ENCODE measurements at regions not wholly inside any gene's neighbourhood (a gene's known extent, or its start where the extent isn't known, plus 50 kb on each side); places are given as distances from the start of the nearest gene placed in this dataset.

DNA sequence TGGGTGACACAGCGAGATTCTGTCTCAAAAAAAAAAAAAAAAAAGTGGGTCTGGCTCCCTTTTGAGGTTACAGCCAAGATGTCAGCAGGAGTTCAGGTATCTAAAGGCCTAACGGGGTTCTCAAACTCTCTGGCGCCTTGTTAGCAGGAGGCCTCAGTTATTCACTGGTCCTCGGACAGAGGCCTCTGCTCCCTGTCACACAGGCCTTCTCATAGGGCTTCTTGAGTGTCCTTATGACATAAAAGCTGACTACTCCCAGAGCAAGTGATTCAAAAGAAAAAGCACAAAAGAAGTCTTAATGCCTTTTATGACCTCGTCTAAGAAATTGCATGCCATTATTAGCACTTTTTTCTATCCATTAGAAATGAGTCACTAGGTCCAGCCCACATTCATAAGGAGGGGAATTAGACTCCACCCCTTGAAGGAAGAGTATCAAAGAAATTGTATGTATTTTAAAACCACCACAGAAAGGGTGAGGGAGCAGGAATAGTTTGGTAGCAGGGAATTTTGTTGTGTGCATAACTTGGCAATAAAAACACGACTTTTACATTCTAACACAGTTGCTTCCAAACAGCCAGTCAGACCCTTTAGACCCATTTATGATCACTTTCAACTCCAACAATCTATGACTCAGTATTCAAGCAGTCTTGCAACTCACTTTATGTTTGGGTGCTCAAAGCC, 90.3 kb downstream of the MEX3B start:
- ATAC-seq (no peak), DNase-seq (ENCODE audit: low read depth, low spot score) (no peak)
- Histone ChIP-seq H3K27ac (ENCODE audit: low read length) (no peak overlapping the region), H3K9me3 (ENCODE audit: control insufficient read depth, insufficient read depth, low read depth, low read length) (no peaks in the 10 kb centered on the region), H3K4me3 (ENCODE audit: low read depth in 2 of 2, low read length in 2 of 2) (no peak overlapping the region), H3K27me3 (ENCODE audit: control insufficient read depth, insufficient read depth, low read length) (no peaks in the 10 kb centered on the region), H3K4me1 (ENCODE audit: control insufficient read depth, insufficient read depth, low read length) (no peaks in the 10 kb centered on the region), H3K36me3 (ENCODE audit: control insufficient read depth, insufficient read depth, low read length) (no peaks in the 10 kb centered on the region)
- BruUV-seq (replicated peaks) = no TSS peak
- intact Hi-C loops (cut with micrococcal nuclease; ENCODE audit: unreplicated experiment) = no loop called here
- CTCF ChIA-PET = no interaction called here
- POLR2A ChIA-PET = no interaction called here
- in situ Hi-C loops (cut with HindIII; ENCODE audit: low pct_unique_long_range_greater_than_20kb, low sequenced_read_pairs) = no loop called here
- TF ChIP-seq TCF7L2 (IDR thresholded peaks at IDR 0.05; ENCODE audit: low read depth, low read length) = no peak
- no peak for TF ChIP-seq SIN3A (IDR thresholded peaks at IDR 0.05; ENCODE audit: borderline replicate concordance, insufficient read depth, low read depth, low read length)
- TF ChIP-seq, protein P1, sequence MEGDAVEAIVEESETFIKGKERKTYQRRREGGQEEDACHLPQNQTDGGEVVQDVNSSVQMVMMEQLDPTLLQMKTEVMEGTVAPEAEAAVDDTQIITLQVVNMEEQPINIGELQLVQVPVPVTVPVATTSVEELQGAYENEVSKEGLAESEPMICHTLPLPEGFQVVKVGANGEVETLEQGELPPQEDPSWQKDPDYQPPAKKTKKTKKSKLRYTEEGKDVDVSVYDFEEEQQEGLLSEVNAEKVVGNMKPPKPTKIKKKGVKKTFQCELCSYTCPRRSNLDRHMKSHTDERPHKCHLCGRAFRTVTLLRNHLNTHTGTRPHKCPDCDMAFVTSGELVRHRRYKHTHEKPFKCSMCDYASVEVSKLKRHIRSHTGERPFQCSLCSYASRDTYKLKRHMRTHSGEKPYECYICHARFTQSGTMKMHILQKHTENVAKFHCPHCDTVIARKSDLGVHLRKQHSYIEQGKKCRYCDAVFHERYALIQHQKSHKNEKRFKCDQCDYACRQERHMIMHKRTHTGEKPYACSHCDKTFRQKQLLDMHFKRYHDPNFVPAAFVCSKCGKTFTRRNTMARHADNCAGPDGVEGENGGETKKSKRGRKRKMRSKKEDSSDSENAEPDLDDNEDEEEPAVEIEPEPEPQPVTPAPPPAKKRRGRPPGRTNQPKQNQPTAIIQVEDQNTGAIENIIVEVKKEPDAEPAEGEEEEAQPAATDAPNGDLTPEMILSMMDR (IDR thresholded peaks at IDR 0.05) = no peak
- no peak for TF ChIP-seq POLR2AphosphoS5 (IDR thresholded peaks at IDR 0.05; ENCODE audit: low read depth, low read length)
- TF ChIP-seq, protein P2, sequence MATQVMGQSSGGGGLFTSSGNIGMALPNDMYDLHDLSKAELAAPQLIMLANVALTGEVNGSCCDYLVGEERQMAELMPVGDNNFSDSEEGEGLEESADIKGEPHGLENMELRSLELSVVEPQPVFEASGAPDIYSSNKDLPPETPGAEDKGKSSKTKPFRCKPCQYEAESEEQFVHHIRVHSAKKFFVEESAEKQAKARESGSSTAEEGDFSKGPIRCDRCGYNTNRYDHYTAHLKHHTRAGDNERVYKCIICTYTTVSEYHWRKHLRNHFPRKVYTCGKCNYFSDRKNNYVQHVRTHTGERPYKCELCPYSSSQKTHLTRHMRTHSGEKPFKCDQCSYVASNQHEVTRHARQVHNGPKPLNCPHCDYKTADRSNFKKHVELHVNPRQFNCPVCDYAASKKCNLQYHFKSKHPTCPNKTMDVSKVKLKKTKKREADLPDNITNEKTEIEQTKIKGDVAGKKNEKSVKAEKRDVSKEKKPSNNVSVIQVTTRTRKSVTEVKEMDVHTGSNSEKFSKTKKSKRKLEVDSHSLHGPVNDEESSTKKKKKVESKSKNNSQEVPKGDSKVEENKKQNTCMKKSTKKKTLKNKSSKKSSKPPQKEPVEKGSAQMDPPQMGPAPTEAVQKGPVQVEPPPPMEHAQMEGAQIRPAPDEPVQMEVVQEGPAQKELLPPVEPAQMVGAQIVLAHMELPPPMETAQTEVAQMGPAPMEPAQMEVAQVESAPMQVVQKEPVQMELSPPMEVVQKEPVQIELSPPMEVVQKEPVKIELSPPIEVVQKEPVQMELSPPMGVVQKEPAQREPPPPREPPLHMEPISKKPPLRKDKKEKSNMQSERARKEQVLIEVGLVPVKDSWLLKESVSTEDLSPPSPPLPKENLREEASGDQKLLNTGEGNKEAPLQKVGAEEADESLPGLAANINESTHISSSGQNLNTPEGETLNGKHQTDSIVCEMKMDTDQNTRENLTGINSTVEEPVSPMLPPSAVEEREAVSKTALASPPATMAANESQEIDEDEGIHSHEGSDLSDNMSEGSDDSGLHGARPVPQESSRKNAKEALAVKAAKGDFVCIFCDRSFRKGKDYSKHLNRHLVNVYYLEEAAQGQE (IDR thresholded peaks at IDR 0.05; ENCODE audit: insufficient read depth in 1 of 2, low read depth in 2 of 2, low read length in 1 of 2) = no peak

DNA sequence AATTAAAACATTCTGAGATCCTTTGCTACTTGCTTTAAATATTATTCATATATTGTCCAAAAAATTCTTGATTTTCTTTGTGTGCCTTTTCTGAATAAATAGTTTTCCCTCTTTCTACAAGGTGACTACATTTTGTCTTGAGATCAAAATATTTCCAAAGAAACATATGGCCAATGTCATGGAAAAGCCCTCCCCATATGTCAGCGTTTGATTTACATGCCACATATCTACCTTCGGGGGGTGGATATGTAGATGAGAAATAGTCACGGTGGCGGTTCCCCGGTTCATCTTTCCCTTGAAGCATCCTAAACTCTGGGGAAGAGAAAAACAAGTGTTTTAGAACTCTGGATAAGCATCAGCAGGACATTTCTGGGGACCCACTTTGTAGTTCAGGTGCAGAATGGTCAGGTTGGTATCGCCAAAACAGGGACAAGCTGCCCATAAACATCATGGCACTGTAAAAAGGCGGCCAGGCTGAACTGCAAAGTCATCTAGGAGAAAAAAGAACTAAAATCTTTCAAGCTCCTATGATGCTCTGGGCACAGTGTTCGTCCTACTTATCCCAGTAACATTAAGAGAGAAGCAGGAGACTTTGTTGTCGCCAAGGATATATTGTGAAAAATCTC, 91.5 kb downstream of the MEX3B start:
- DNase-seq (ENCODE audit: low read depth, low spot score) (no peak), ATAC-seq (no peak)
- intact Hi-C loops (cut with micrococcal nuclease; ENCODE audit: unreplicated experiment) (no loop called here), in situ Hi-C loops (cut with HindIII; ENCODE audit: low pct_unique_long_range_greater_than_20kb, low sequenced_read_pairs) (no loop called here)
- no peaks in the 10 kb centered on the region for H3K36me3 ChIP-seq (ENCODE audit: control insufficient read depth, insufficient read depth, low read length)
- no peak overlapping the region for H3K27ac ChIP-seq (ENCODE audit: low read length)
- CTCF ChIA-PET = no interaction called here
- TF ChIP-seq, protein P2 (IDR thresholded peaks at IDR 0.05; ENCODE audit: insufficient read depth in 1 of 2, low read depth in 2 of 2, low read length in 1 of 2) = no peak
- TF ChIP-seq, protein P1 (IDR thresholded peaks at IDR 0.05) = no peak
- TF ChIP-seq SIN3A (IDR thresholded peaks at IDR 0.05; ENCODE audit: borderline replicate concordance, insufficient read depth, low read depth, low read length) (no peak), TCF7L2 (IDR thresholded peaks at IDR 0.05; ENCODE audit: low read depth, low read length) (no peak), POLR2AphosphoS5 (IDR thresholded peaks at IDR 0.05; ENCODE audit: low read depth, low read length) (no peak)
- H3K4me3 ChIP-seq (ENCODE audit: low read depth in 2 of 2, low read length in 2 of 2) = no peak overlapping the region
- no peaks in the 10 kb centered on the region for H3K9me3 ChIP-seq (ENCODE audit: control insufficient read depth, insufficient read depth, low read depth, low read length)
- H3K27me3 ChIP-seq (ENCODE audit: control insufficient read depth, insufficient read depth, low read length) = no peaks in the 10 kb centered on the region
- H3K4me1 ChIP-seq (ENCODE audit: control insufficient read depth, insufficient read depth, low read length) = no peaks in the 10 kb centered on the region
- no TSS peak for BruUV-seq (replicated peaks)
- POLR2A ChIA-PET = no interaction called here
